Activated naive CD4-positive, alpha-beta T cell treated with anti-CD3 and anti-CD28 coated beads for 36 hours (primary cell): ENCODE measurements at regions not wholly inside any gene's neighbourhood (a gene's known extent, or its start where the extent isn't known, plus 50 kb on each side); places are given as distances from the start of the nearest gene placed in this dataset.

ENCODE experiments used
- CTCF ChIA-PET: fragments of 350-600 bp; sonication (Branson Sonifier 250); formaldehyde crosslinking; loops from one replicate; lab custom pipeline; 2021; ENCODE audit warnings: antibody characterized with exemption; lab: Charles Lee
- DNase-seq: peaks from one replicate; pipeline ENCODE4 v3.0.0-alpha.2; 2020
- H3K27ac Mint-ChIP-seq: one replicate; pipeline ENCODE4 v1.8.0; 2021; ENCODE audit warnings: mild to moderate bottlenecking, mixed read lengths
- H3K27me3 Mint-ChIP-seq: one replicate; pipeline ENCODE4 v1.8.0; 2021; ENCODE audit warnings: low read depth, mixed read lengths
- H3K36me3 Mint-ChIP-seq: one replicate; pipeline ENCODE4 v1.8.0; 2021; ENCODE audit warnings: low read depth, mixed read lengths
- H3K4me1 Mint-ChIP-seq: one replicate; pipeline ENCODE4 v1.8.0; 2021; ENCODE audit warnings: low read depth, mixed read lengths
- H3K4me3 Mint-ChIP-seq: one replicate; pipeline ENCODE4 v1.8.0; 2021; ENCODE audit warnings: mild to moderate bottlenecking, moderate library complexity, mixed read lengths
- H3K9me3 Mint-ChIP-seq: one replicate; pipeline ENCODE4 v1.8.0; 2021; ENCODE audit warnings: mixed read lengths
- intact Hi-C: fragments of 100-400 bp; cut with micrococcal nuclease; formaldehyde crosslinking; loops from one replicate; pipeline ENCODE4 v1.15.1; 2023

GRCh38 chr18:5667356-5667755, 123.6 kb upstream of the EPB41L3 start:
- DNase-seq = no peak
- CTCF ChIA-PET = no interaction called here
- Mint-ChIP-seq H3K9me3 (no peaks in the 10 kb centered on the region), H3K27ac (no peak overlapping the region), H3K4me1 (no peaks in the 10 kb centered on the region), H3K27me3 (peaks cover 5% of the 10 kb centered on the region), H3K4me3 (no peak overlapping the region), H3K36me3 (no peaks in the 10 kb centered on the region)
- intact Hi-C loops = no loop called here

- H3K4me3 Mint-ChIP-seq = no peak overlapping the region
- no peak overlapping the region for H3K27ac Mint-ChIP-seq
- no peaks in the 10 kb centered on the region for H3K9me3 Mint-ChIP-seq
- CTCF ChIA-PET = no interaction called here
- H3K4me1 Mint-ChIP-seq = no peaks in the 10 kb centered on the region
- no peaks in the 10 kb centered on the region for H3K36me3 Mint-ChIP-seq
- DNase-seq = no peak
- peaks cover 7% of the 10 kb centered on the region for H3K27me3 Mint-ChIP-seq
- intact Hi-C loops = no loop called here
Observed at GRCh38 chr18:5662586-5663090, 118.8 kb upstream of the EPB41L3 start.

GRCh38 chr18:5661179-5661578, 117.4 kb upstream of the EPB41L3 start:
- no peaks in the 10 kb centered on the region for H3K4me1 Mint-ChIP-seq
- H3K4me3 Mint-ChIP-seq = no peak overlapping the region
- intact Hi-C loops = no loop called here
- no peak overlapping the region for H3K27ac Mint-ChIP-seq
- H3K36me3 Mint-ChIP-seq = no peaks in the 10 kb centered on the region
- no peak for DNase-seq
- H3K27me3 Mint-ChIP-seq = peaks cover 13% of the 10 kb centered on the region
- CTCF ChIA-PET = no interaction called here
- H3K9me3 Mint-ChIP-seq = no peaks in the 10 kb centered on the region

DNA sequence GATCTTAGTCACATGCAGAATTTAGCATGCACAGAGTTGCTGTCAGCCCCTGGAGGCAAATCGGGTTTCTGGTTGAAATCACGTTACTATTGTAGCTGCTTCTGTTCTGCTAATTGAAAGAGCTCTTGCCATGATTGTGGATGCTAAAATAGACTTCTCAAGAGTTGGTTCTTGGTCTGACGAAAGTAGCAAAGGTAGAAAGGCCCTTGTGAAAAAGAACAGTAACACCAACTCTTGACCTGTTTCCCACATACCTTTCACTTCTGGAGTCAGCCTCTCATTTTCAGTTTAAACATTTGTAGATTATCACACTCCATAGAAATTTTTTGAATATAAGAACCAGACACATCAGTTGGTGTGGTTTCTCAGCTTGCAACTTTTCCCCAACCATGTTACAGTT, 110.0 kb upstream of the EPB41L3 start:
- DNase-seq = no peak
- Mint-ChIP-seq H3K36me3 (no peaks in the 10 kb centered on the region), H3K4me3 (no peak overlapping the region), H3K27ac (no peak overlapping the region), H3K27me3 (peaks cover 5% of the 10 kb centered on the region), H3K4me1 (no peaks in the 10 kb centered on the region), H3K9me3 (no peaks in the 10 kb centered on the region)
- intact Hi-C loops = no loop called here
- CTCF ChIA-PET = no interaction called here

- H3K27me3 Mint-ChIP-seq = no peaks in the 10 kb centered on the region
- no peak overlapping the region for H3K4me3 Mint-ChIP-seq
- H3K36me3 Mint-ChIP-seq = no peaks in the 10 kb centered on the region
- CTCF ChIA-PET = no interaction called here
- no peaks in the 10 kb centered on the region for H3K9me3 Mint-ChIP-seq
- intact Hi-C loops = no loop called here
- no peak for DNase-seq
- no peaks in the 10 kb centered on the region for H3K4me1 Mint-ChIP-seq
- H3K27ac Mint-ChIP-seq = no peak overlapping the region
Observed at GRCh38 chr18:5651736-5652135, 107.9 kb upstream of the EPB41L3 start.

GRCh38 chr18:5649439-5649838, 105.6 kb upstream of the EPB41L3 start:
- Mint-ChIP-seq H3K27me3 (peaks cover 7% of the 10 kb centered on the region), H3K36me3 (no peaks in the 10 kb centered on the region), H3K9me3 (no peaks in the 10 kb centered on the region), H3K4me1 (no peaks in the 10 kb centered on the region), H3K4me3 (no peak overlapping the region), H3K27ac (no peak overlapping the region)
- intact Hi-C loops = no loop called here
- CTCF ChIA-PET = no interaction called here
- no peak for DNase-seq

DNA sequence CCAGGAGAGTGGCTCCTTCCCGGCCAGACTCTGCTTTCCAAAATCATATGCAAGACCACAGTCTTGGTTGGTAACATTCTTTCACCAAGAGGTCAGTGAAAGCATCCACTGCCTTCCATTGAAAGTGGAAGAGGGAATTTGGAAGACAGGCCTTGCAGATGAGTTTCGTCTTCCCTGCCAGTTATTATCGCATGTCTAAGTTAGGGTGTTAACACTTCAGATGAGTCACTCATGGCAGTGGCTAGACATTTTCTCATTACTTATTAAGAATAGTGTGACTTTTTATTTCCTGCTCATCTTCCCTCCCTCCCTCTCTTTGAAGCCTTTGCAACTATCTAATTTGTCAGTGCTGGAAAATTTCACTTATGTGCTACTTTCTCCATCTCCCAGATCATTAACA, 102.9 kb upstream of the EPB41L3 start:
- DNase-seq = no peak
- Mint-ChIP-seq H3K27me3 (peaks cover 12% of the 10 kb centered on the region), H3K4me1 (no peaks in the 10 kb centered on the region), H3K9me3 (no peaks in the 10 kb centered on the region), H3K36me3 (no peaks in the 10 kb centered on the region), H3K4me3 (no peak overlapping the region), H3K27ac (no peak overlapping the region)
- CTCF ChIA-PET = no interaction called here
- intact Hi-C loops = no loop called here

- intact Hi-C loops = no loop called here
- Mint-ChIP-seq H3K4me1 (no peaks in the 10 kb centered on the region), H3K27ac (no peak overlapping the region), H3K36me3 (no peaks in the 10 kb centered on the region), H3K9me3 (no peaks in the 10 kb centered on the region), H3K27me3 (peaks cover 19% of the 10 kb centered on the region), H3K4me3 (no peak overlapping the region)
- CTCF ChIA-PET = no interaction called here
- DNase-seq = no peak
Observed at GRCh38 chr18:5643288-5643687, 99.5 kb upstream of the EPB41L3 start.

GRCh38 chr18:5640939-5641338, 97.1 kb upstream of the EPB41L3 start:
- H3K36me3 Mint-ChIP-seq = no peaks in the 10 kb centered on the region
- H3K9me3 Mint-ChIP-seq = no peaks in the 10 kb centered on the region
- H3K27ac Mint-ChIP-seq = no peak overlapping the region
- H3K4me3 Mint-ChIP-seq = no peak overlapping the region
- no peak for DNase-seq
- no peaks in the 10 kb centered on the region for H3K4me1 Mint-ChIP-seq
- intact Hi-C loops = no loop called here
- CTCF ChIA-PET = no interaction called here
- H3K27me3 Mint-ChIP-seq = peaks cover 22% of the 10 kb centered on the region

GRCh38 chr18:5639131-5639530, 95.3 kb upstream of the EPB41L3 start:
- no peak for DNase-seq
- CTCF ChIA-PET = no interaction called here
- no peak overlapping the region for H3K27ac Mint-ChIP-seq
- H3K27me3 Mint-ChIP-seq = peaks cover 18% of the 10 kb centered on the region
- no peak overlapping the region for H3K4me3 Mint-ChIP-seq
- H3K4me1 Mint-ChIP-seq = no peaks in the 10 kb centered on the region
- no peaks in the 10 kb centered on the region for H3K36me3 Mint-ChIP-seq
- intact Hi-C loops = loop anchor here (10.0 kb wide), 1 partner anchor 344 kb away; the partner anchor contains the start of gene ZBTB14
- H3K9me3 Mint-ChIP-seq = no peaks in the 10 kb centered on the region

DNA sequence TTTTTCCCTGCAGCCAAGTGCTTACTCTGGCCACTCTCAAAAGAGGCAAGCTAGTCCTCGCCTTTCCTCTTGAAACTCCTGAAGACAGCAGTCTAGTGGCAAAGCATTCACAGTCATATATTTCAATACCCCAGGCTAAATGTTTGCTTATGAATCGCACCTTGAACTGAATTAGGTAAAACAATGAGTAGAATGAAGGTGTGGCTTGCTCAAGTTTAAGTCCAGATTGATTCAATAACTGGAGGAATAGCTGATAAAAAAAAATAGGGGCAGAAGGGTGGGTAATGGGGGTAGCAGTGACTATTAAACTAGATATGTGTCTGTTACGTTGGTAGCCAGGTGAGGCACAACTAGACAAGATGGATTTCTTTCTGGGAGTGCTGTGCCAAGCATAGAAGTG, 88.2 kb upstream of the EPB41L3 start:
- CTCF ChIA-PET = no interaction called here
- DNase-seq = no peak

DNA sequence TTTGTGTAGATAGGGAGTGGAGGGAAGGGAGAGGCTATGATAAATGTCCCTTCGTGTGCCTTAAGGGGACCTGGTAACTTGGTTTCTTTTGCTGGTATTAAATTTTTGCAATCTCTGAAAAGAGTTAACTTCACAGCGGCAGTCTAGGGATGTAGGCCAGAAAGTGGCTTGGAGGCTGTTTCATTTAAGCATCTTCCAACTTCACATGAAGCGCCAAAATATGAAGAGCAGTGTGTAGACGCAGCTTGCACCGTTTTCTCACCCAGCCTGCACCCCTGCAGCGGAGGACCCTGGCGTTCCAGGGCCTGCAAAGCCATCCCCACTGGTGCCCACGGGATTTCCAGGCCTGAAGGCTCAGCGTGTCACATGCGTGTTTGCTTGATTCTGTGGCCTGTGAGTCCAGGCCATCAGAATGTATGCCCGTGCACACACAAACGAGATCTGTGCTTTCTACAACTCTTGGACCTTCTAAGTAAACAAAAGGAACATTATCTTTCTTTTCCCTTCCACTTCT, 87.2 kb upstream of the EPB41L3 start:
- H3K4me1 Mint-ChIP-seq = no peaks in the 10 kb centered on the region
- CTCF ChIA-PET = no interaction called here
- intact Hi-C loops = loop anchor here (5.0 to 10.0 kb wide), 3 partner anchors 174 to 336 kb away; partner anchors contain the start of gene ZBTB14
- DNase-seq = no peak
- peaks cover 31% of the 10 kb centered on the region for H3K27me3 Mint-ChIP-seq
- H3K27ac Mint-ChIP-seq = no peak overlapping the region
- H3K4me3 Mint-ChIP-seq = no peak overlapping the region
- no peaks in the 10 kb centered on the region for H3K9me3 Mint-ChIP-seq
- H3K36me3 Mint-ChIP-seq = no peaks in the 10 kb centered on the region

More for the DNA sequence above, 88.2 kb upstream of the EPB41L3 start:
- Mint-ChIP-seq H3K4me1 (no peaks in the 10 kb centered on the region), H3K9me3 (no peaks in the 10 kb centered on the region), H3K27ac (no peak overlapping the region), H3K4me3 (no peak overlapping the region), H3K27me3 (peaks cover 36% of the 10 kb centered on the region), H3K36me3 (no peaks in the 10 kb centered on the region)
- intact Hi-C loops = loop anchor here (5.0 to 10.0 kb wide), 3 partner anchors 175 to 337 kb away; partner anchors contain the start of gene ZBTB14

DNA sequence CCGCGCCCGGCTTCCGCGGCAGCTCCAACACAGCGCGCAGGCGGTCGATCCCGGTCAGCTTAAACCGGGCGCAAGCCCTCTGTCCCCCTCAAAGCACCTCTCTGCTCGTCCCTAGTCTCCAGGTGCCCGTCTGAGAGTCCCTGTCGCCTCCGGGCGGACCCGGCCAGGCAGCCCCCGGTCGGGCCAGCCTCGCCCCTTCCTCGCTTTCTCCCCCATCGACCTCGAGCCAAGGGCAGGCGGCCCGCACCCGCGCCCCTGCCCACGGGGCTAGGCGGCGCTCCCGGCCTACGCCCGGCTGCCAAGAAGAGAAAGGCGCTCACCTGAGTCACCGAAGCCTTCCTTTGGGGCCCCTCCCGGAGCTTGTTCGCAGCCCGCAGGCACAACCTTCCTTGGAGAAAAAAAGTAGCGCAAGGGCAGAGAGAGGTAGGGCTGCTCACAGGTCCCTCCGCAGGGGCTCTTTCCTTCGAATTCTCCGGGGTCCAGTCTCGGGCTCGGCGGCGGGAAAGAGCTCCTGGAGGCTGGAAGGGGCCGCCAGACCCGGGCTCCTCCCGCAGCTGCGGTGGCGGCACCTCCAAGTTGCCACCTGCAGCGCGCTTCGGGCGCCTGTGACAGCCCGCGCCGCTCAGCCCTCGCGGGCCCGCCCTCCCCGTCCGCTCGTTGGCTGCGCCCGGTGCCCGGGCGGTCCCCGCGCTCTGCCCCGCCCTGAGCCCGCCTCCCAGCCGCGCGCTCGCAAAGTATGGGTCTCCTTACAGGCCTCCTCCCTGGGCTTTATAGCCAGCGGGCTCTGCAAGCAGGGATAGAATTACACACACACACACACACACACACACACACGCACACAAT, 86.5 kb upstream of the EPB41L3 start:
- peak overlapping the region; percentile 69 for H3K4me3 Mint-ChIP-seq
- no peak overlapping the region for H3K27ac Mint-ChIP-seq
- peaks cover 30% of the 10 kb centered on the region for H3K27me3 Mint-ChIP-seq
- CTCF ChIA-PET = no interaction called here
- peak; percentile 56 for DNase-seq
- H3K36me3 Mint-ChIP-seq = no peaks in the 10 kb centered on the region
- intact Hi-C loops = loop anchor here (5.0 to 10.0 kb wide), 3 partner anchors 173 to 335 kb away; partner anchors contain the start of gene ZBTB14
- no peaks in the 10 kb centered on the region for H3K4me1 Mint-ChIP-seq
- no peaks in the 10 kb centered on the region for H3K9me3 Mint-ChIP-seq
